ENCODE measurements at regions not wholly inside any gene's neighbourhood (a gene's known extent, or its start where the extent isn't known, plus 50 kb on each side); places are given as distances from the start of the nearest gene placed in this dataset.

DNA sequence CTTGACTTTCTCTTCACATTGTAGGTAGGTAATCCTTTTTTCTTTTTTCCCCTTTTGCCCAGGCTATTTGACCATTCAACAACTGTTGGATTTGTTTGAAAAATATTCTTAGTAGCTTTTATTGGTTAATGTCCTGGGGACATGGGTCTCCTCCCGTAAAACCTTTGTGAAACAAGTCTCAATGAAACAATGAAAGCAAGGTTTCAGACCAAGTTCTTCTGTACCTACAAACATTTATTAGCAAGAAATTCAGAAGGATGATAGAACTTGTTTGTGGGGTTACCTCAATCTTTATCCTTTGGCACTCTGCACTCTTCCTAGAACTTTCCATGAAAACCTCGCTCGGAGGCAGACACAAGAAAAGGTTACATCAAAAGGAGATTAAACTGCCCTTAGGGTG, 190.7 kb upstream of the ANK2 start:
- Histone ChIP-seq H3K27me3 (ENCODE audit: low read length) (peaks cover 4% of the 10 kb centered on the region; the same call in 1 of the 2 replicates), H2AFZ (ENCODE audit: low read length) (no peak overlapping the region), H3K4me2 (ENCODE audit: low read length) (no peak overlapping the region), H3K9me3 (ENCODE audit: low read length) (no peaks in the 10 kb centered on the region), H3K36me3 (ENCODE audit: low read depth, low read length) (no peaks in the 10 kb centered on the region), H3F3A (ENCODE audit: low read length, unreplicated experiment) (no peaks in the 10 kb centered on the region), H4K20me1 (ENCODE audit: low read length) (no peaks in the 10 kb centered on the region), H3K4me3 (ENCODE audit: low read length) (no peak overlapping the region), H3K4me1 (ENCODE audit: insufficient read depth, low read length) (peaks cover 9% of the 10 kb centered on the region; the same call in 1 of the 2 replicates), H3K9ac (ENCODE audit: low read length) (no peak overlapping the region), H3K79me2 (ENCODE audit: low read length) (no peaks in the 10 kb centered on the region), H3K9me2 (replicated peaks; ENCODE audit: low read length) (no peaks in the 10 kb centered on the region), H3K27ac (ENCODE audit: low read length) (no peak overlapping the region)
- BruUV-seq (replicated peaks), result no TSS peak
- DNase-seq, result no peak
- ATAC-seq, result no peak
- POLR2A ChIA-PET (ENCODE audit: unreplicated experiment), result no interaction called here
- intact Hi-C loops (cut with micrococcal nuclease), result no loop called here
- TF ChIP-seq CTCF (conservative IDR thresholded peaks at IDR 0.05; ENCODE audit: low read depth, low read length), result no peak
- TF ChIP-seq EZH2phosphoT487 (IDR thresholded peaks at IDR 0.05; ENCODE audit: borderline replicate concordance, low read length), result no peak
- TF ChIP-seq EZH2 (IDR thresholded peaks at IDR 0.05; ENCODE audit: low read length, unreplicated experiment), result no peak
- CTCF ChIA-PET, result no interaction called here

DNA sequence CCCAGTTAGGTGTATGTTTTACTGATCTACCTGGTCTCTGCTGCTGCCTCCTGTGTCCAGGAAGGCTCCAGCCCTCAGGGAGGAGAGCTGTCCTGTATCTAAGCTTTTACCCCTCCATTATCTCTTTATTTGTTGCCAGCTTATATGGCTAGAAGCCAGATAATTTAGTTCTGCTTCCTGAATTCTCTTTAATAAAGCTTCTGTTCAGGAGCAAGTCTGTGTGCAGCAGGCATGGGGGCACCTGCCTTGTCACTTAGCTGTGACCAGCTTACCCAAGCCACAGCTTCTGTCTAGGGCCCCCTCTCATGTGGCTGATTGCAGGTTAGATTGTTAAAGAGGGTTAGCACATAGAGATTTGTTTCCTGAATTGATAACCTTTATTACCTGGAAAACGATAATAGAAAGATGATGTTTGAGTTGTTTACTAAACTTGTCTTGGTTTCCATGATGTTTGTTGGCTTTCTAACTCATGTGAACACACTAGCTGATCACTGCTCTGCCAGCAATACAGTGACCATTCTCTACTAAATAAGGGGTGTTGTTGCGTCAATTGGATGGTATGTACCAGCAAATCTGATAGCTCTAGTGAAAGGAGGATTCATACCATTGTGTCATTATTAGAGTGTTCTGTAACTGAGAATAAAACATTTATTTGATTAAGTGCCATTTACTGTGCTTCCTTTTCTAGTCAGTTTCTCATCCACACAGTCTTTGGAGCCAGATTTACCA, 189.8 kb upstream of the ANK2 start:
- intact Hi-C loops (cut with micrococcal nuclease), result no loop called here
- ATAC-seq (no peak), DNase-seq (no peak)
- ChIA-PET CTCF (no interaction called here), POLR2A (ENCODE audit: unreplicated experiment) (interaction anchor here (0.6 kb wide), 1 partner anchor 73 kb away, joined by 6 read pairs; no protein-coding TSS in a partner anchor)
- Histone ChIP-seq H3K27me3 (ENCODE audit: low read length) (peaks cover 4% of the 10 kb centered on the region; the same call in 1 of the 2 replicates), H3K9me3 (ENCODE audit: low read length) (no peaks in the 10 kb centered on the region), H3F3A (ENCODE audit: low read length, unreplicated experiment) (no peaks in the 10 kb centered on the region), H2AFZ (ENCODE audit: low read length) (no peak overlapping the region), H3K4me1 (ENCODE audit: insufficient read depth, low read length) (peaks cover 9% of the 10 kb centered on the region; the same call in 1 of the 2 replicates), H3K4me2 (ENCODE audit: low read length) (no peak overlapping the region), H4K20me1 (ENCODE audit: low read length) (no peaks in the 10 kb centered on the region), H3K9ac (ENCODE audit: low read length) (no peak overlapping the region), H3K36me3 (ENCODE audit: low read depth, low read length) (no peaks in the 10 kb centered on the region), H3K27ac (ENCODE audit: low read length) (no peak overlapping the region), H3K4me3 (ENCODE audit: low read length) (no peak overlapping the region), H3K9me2 (replicated peaks; ENCODE audit: low read length) (no peaks in the 10 kb centered on the region), H3K79me2 (ENCODE audit: low read length) (no peaks in the 10 kb centered on the region)
- TF ChIP-seq EZH2phosphoT487 (IDR thresholded peaks at IDR 0.05; ENCODE audit: borderline replicate concordance, low read length) (no peak), CTCF (conservative IDR thresholded peaks at IDR 0.05; ENCODE audit: low read depth, low read length) (no peak), EZH2 (IDR thresholded peaks at IDR 0.05; ENCODE audit: low read length, unreplicated experiment) (no peak)
- no TSS peak for BruUV-seq (replicated peaks)

Data from PC-3 (cell line).